AG04450 (cell line): ENCODE measurements at regions not wholly inside any gene's neighbourhood (a gene's known extent, or its start where the extent isn't known, plus 50 kb on each side); places are given as distances from the start of the nearest gene placed in this dataset.

Experiments used
- CTCF ChIA-PET: fragments of 300-600, 350-600 bp; formaldehyde crosslinking; extraction: SDS; loops from one replicate; lab custom pipeline; 2022; ENCODE audit warnings: antibody characterized with exemption, inconsistent platforms; lab: Charles Lee
- POLR2A ChIA-PET: fragments of 350-600 bp; formaldehyde crosslinking; extraction: SDS; loops from one replicate; lab custom pipeline; 2021; ENCODE audit warnings: antibody characterized with exemption, inconsistent platforms; lab: Yijun Ruan, JAX
- DNase-seq: peaks from one replicate; pipeline ENCODE4 v3.0.0-alpha.2; 2011; ENCODE audit warnings: low read depth, low spot score
- H3K27ac ChIP-seq: one replicate; pipeline ENCODE4 v1.5.1; 2012; ENCODE audit warnings: low read depth, low read length, control low read depth
- H3K27me3 ChIP-seq: one replicate; pipeline ENCODE4 v1.6.0; 2012; ENCODE audit warnings: low read length; ENCODE audit not compliant: control insufficient read depth, insufficient read depth
- H3K4me3 ChIP-seq: 2 replicates; pipeline ENCODE4 v1.5.1; 2011; ENCODE audit warnings: mild to moderate bottlenecking, low read depth, low read length, control low read depth
- H3K9me3 ChIP-seq: 2 replicates; pipeline ENCODE4 v1.5.1; 2012; ENCODE audit warnings: low read length; ENCODE audit not compliant: control insufficient read depth, insufficient read depth
- CTCF ChIP-seq: IDR thresholded peaks from 2 replicates; pipeline ENCODE4 v1.5.1; 2011; ENCODE audit warnings: low read depth, low read length, control low read depth, inconsistent platforms

GRCh38 chr1:87263281-87263680 is 65.4 kb upstream of the LMO4 start:
- Histone ChIP-seq H3K4me3 (no peak overlapping the region), H3K9me3 (no peaks in the 10 kb centered on the region), H3K27ac (no peak overlapping the region), H3K27me3 (peaks cover 3% of the 10 kb centered on the region)
- ChIA-PET CTCF (interaction anchor here (0.8 kb wide), 1 partner anchor 30 kb away, joined by 3 read pairs; no protein-coding TSS in a partner anchor), POLR2A (no interaction called here)
- DNase-seq = no peak
- no peak for TF ChIP-seq CTCF

- no peak for DNase-seq
- ChIA-PET POLR2A (no interaction called here), CTCF (interaction anchor here (0.8 kb wide), 1 partner anchor 30 kb away, joined by 3 read pairs; no protein-coding TSS in a partner anchor)
- Histone ChIP-seq H3K27ac (no peak overlapping the region), H3K27me3 (peaks cover 3% of the 10 kb centered on the region), H3K9me3 (no peaks in the 10 kb centered on the region), H3K4me3 (no peak overlapping the region)
- TF ChIP-seq CTCF = no peak
Measured at GRCh38 chr1:87263785-87264184, 64.9 kb upstream of the LMO4 start.

DNA sequence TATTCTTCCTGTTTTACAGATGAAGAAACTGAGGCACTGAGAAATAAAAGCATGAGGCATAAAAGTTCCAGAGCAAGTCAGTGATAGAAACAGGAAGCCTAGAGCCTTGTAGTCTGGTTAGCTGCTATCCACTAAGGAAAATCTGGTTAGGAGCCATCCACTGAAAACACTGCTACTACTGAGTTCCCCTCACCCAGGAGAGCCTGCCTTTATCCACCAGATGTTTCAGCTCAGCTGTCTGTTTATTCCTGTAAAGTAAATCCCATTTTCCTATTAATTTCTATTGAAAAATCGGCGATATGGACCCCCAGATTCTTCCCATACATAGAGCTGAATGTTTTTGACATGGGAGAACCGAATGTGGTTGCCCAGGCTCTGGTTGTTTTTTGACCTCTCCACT is 63.7 kb upstream of the LMO4 start:
- Histone ChIP-seq H3K27me3 (peaks cover 5% of the 10 kb centered on the region), H3K27ac (no peak overlapping the region), H3K9me3 (no peaks in the 10 kb centered on the region), H3K4me3 (no peak overlapping the region)
- no peak for DNase-seq
- ChIA-PET CTCF (no interaction called here), POLR2A (no interaction called here)
- no peak for TF ChIP-seq CTCF

- no peak overlapping the region for H3K4me3 ChIP-seq
- H3K27me3 ChIP-seq = peaks cover 5% of the 10 kb centered on the region
- H3K27ac ChIP-seq = no peak overlapping the region
- TF ChIP-seq CTCF = no peak
- no peak for DNase-seq
- no peaks in the 10 kb centered on the region for H3K9me3 ChIP-seq
- CTCF ChIA-PET = no interaction called here
- POLR2A ChIA-PET = no interaction called here
Measured at GRCh38 chr1:87265786-87266185, 62.9 kb upstream of the LMO4 start.

DNA sequence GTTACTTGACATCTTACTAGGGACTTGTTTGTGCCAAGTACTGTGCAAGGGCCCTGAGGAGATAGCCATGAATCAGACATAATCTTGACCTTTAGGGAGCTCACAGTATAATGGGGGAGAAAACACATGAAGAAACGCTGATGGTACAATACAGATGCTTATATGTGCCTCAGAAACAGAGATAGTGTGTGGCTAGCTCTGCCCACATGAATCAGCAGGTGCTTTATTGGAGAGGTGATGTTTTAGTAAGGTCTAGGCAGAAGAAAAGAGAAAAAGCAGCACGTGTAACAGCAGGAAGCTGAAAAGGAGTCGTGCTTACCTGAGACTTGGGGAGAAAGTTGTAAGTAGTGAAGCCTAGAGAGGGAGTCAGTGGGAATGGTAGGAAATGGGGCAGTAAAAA is 60.6 kb upstream of the LMO4 start:
- POLR2A ChIA-PET = no interaction called here
- Histone ChIP-seq H3K4me3 (no peak overlapping the region), H3K9me3 (no peaks in the 10 kb centered on the region), H3K27ac (no peak overlapping the region), H3K27me3 (peaks cover 2% of the 10 kb centered on the region)
- TF ChIP-seq CTCF = no peak
- CTCF ChIA-PET = no interaction called here
- no peak for DNase-seq
